ENCODE measurements at regions not wholly inside any gene's neighbourhood (a gene's known extent, or its start where the extent isn't known, plus 50 kb on each side); places are given as distances from the start of the nearest gene placed in this dataset.
A peak's percentile ranks its signal among the peaks of the same experiment; 100 is the strongest.

- no peak for DNase-seq
Measured at GRCh38 chr7:51701935-51702334, 385.3 kb upstream of the COBL start.

GRCh38 chr7:51700593-51701215 is 384.1 kb upstream of the COBL start:
- DNase-seq = no peak

- no peak for DNase-seq
Measured at GRCh38 chr7:51693258-51693657, 376.6 kb upstream of the COBL start.

- no peak for DNase-seq
Measured at GRCh38 chr7:51689547-51689946, 372.9 kb upstream of the COBL start.

- no peak for DNase-seq
Measured at GRCh38 chr7:51685794-51686193, 369.2 kb upstream of the COBL start.

GRCh38 chr7:51680594-51681399 is 364.2 kb upstream of the COBL start:
- DNase-seq = no peak

- DNase-seq = no peak
Measured at GRCh38 chr7:51679358-51679757, 362.7 kb upstream of the COBL start.

- DNase-seq = peak in 1 of 58 donors; percentile 35
Measured at GRCh38 chr7:51666751-51667150, 350.1 kb upstream of the COBL start.

GRCh38 chr7:51666266-51666665 is 349.7 kb upstream of the COBL start:
- no peak for DNase-seq

GRCh38 chr7:51665045-51665780 is 348.6 kb upstream of the COBL start:
- DNase-seq = peak in 9 of 58 donors; percentile 3 to 32 (median 10)

GRCh38 chr7:51660516-51660915 is 343.9 kb upstream of the COBL start:
- DNase-seq = no peak

GRCh38 chr7:51658684-51659083 is 342.1 kb upstream of the COBL start:
- no peak for DNase-seq

GRCh38 chr7:51647931-51648351 is 331.3 kb upstream of the COBL start:
- peak in 44 of 58 donors; percentile 13 to 80 (median 46) for DNase-seq

- peak in 1 of 58 donors; percentile 29 for DNase-seq
Measured at GRCh38 chr7:51647486-51647885, 330.9 kb upstream of the COBL start.

GRCh38 chr7:51645702-51646298 is 329.2 kb upstream of the COBL start:
- no peak for DNase-seq

GRCh38 chr7:51645255-51645654 is 328.6 kb upstream of the COBL start:
- DNase-seq = no peak

GRCh38 chr7:51644216-51644615 is 327.6 kb upstream of the COBL start:
- no peak for DNase-seq

GRCh38 chr7:51640841-51641240 is 324.2 kb upstream of the COBL start:
- no peak for DNase-seq

- peak in 1 of 58 donors; percentile 7 for DNase-seq
Measured at GRCh38 chr7:51639661-51640334, 323.2 kb upstream of the COBL start.

- no peak for DNase-seq
Measured at GRCh38 chr7:51636503-51636902, 319.9 kb upstream of the COBL start.

- DNase-seq = no peak
Measured at GRCh38 chr7:51635775-51636174, 319.2 kb upstream of the COBL start.
